Right kidney (tissue), 1 donor: ENCODE measurements at regions not wholly inside any gene's neighbourhood (a gene's known extent, or its start where the extent isn't known, plus 50 kb on each side); places are given as distances from the start of the nearest gene placed in this dataset.
A peak's percentile ranks its signal among the peaks of the same experiment; 100 is the strongest.

ENCODE experiments used
- DNase-seq: peaks from one replicate; pipeline ENCODE4 v3.0.0-alpha.2; 2016

GRCh38 chr10:28812384-28813372 is 135.4 kb downstream of the BAMBI start:
- DNase-seq: no peak

GRCh38 chr10:28815681-28816080 is 138.4 kb downstream of the BAMBI start:
- no peak for DNase-seq

GRCh38 chr10:28822719-28823464 is 145.6 kb downstream of the BAMBI start:
- peak; percentile 45 for DNase-seq

- no peak for DNase-seq
These were observed 146.3 kb downstream of the BAMBI start for GRCh38 chr10:28823501-28824075.

- no peak for DNase-seq
These were observed 156.0 kb downstream of the BAMBI start for GRCh38 chr10:28833313-28833712.

- DNase-seq: no peak
These were observed 159.1 kb downstream of the BAMBI start for GRCh38 chr10:28836435-28836743.

GRCh38 chr10:28837613-28838390 is 160.5 kb downstream of the BAMBI start:
- no peak for DNase-seq

GRCh38 chr10:28838908-28839307 is 161.6 kb downstream of the BAMBI start:
- no peak for DNase-seq

- DNase-seq: no peak
These were observed 162.3 kb downstream of the BAMBI start for GRCh38 chr10:28839600-28840007.

GRCh38 chr10:28840202-28840601 is 162.9 kb downstream of the BAMBI start:
- DNase-seq: no peak

- no peak for DNase-seq
These were observed 163.7 kb downstream of the BAMBI start for GRCh38 chr10:28840971-28841370.

- DNase-seq: no peak
These were observed 164.3 kb downstream of the BAMBI start for GRCh38 chr10:28841625-28842024.

GRCh38 chr10:28842321-28842720 is 165.0 kb downstream of the BAMBI start:
- no peak for DNase-seq

GRCh38 chr10:28845009-28845682 is 167.8 kb downstream of the BAMBI start:
- DNase-seq: no peak

GRCh38 chr10:28849309-28849708 is 172.0 kb downstream of the BAMBI start:
- no peak for DNase-seq

GRCh38 chr10:28849821-28850220 is 172.5 kb downstream of the BAMBI start:
- no peak for DNase-seq

- DNase-seq: no peak
These were observed 173.5 kb downstream of the BAMBI start for GRCh38 chr10:28850784-28851183.

- DNase-seq: no peak
These were observed 175.9 kb downstream of the BAMBI start for GRCh38 chr10:28853195-28853594.

- DNase-seq: no peak
These were observed 179.8 kb downstream of the BAMBI start for GRCh38 chr10:28857164-28857563.

- no peak for DNase-seq
These were observed 181.3 kb downstream of the BAMBI start for GRCh38 chr10:28858646-28859045.

- no peak for DNase-seq
These were observed 182.5 kb downstream of the BAMBI start for GRCh38 chr10:28859791-28860190.

- no peak for DNase-seq
These were observed 184.9 kb downstream of the BAMBI start for GRCh38 chr10:28862219-28862618.
